Lung (tissue), 11 donors: ENCODE measurements at regions not wholly inside any gene's neighbourhood (a gene's known extent, or its start where the extent isn't known, plus 50 kb on each side); places are given as distances from the start of the nearest gene placed in this dataset.
"Not testable (repeated sequence)": the region's sequence is repeated elsewhere in the genome, so short reads cannot be mapped to it uniquely, and the experiment has no call there.

Source experiments
- ATAC-seq: fragments of 200-7000 bp; cut with Tn5 transposase; one replicate; pipeline ENCODE4 v1.9.1; 2020; ENCODE audit warnings: moderate number of reproducible peaks; ENCODE audit not compliant: insufficient read depth, low FRiP score
- DNase-seq, 3 donors: peaks; one replicate each; pipeline ENCODE4 v3.0.0-alpha.2; 2013 to 2017
- H3K27ac ChIP-seq, 2 donors: one replicate each; pipeline ENCODE4 v1.5.1; 2013; ENCODE audit warnings: mild to moderate bottlenecking in 2 of 2, moderate library complexity in 2 of 2, control low read depth in 1 of 2, inconsistent platforms in 1 of 2, low read depth in 1 of 2, low read length in 1 of 2
- H3K27me3 ChIP-seq, 3 donors: one replicate each; pipeline ENCODE4 v1.5.1; 2013; ENCODE audit warnings: low read length in 2 of 3; ENCODE audit not compliant: control insufficient read depth in 3 of 3, insufficient read depth in 3 of 3
- H3K36me3 ChIP-seq, 4 donors: one replicate each; pipeline ENCODE4 v1.5.1; 2013; ENCODE audit warnings: low read length in 4 of 4, mild to moderate bottlenecking in 1 of 4, moderate library complexity in 1 of 4; ENCODE audit not compliant: control insufficient read depth in 4 of 4, insufficient read depth in 4 of 4
- H3K4me1 ChIP-seq, 5 donors: one replicate each; pipeline ENCODE4 v1.5.1; 2013; ENCODE audit warnings: low read length in 5 of 5, mild to moderate bottlenecking in 2 of 5, moderate library complexity in 1 of 5; ENCODE audit not compliant: control insufficient read depth in 5 of 5, insufficient read depth in 5 of 5
- H3K4me3 ChIP-seq: one replicate; pipeline ENCODE4 v1.5.1; 2013; ENCODE audit warnings: mild to moderate bottlenecking, control low read depth, moderate library complexity
- H3K9ac ChIP-seq, 2 donors: one replicate each; pipeline ENCODE4 v1.5.1; 2013; ENCODE audit warnings: low read length in 2 of 2, control low read depth in 1 of 2; ENCODE audit not compliant: insufficient read depth in 1 of 2
- H3K9me3 ChIP-seq, 4 donors: one replicate each; pipeline ENCODE4 v1.5.1; 2013; ENCODE audit warnings: low read length in 3 of 4, mild to moderate bottlenecking in 1 of 4, moderate library complexity in 1 of 4; ENCODE audit not compliant: control insufficient read depth in 4 of 4, insufficient read depth in 3 of 4
- CTCF ChIP-seq: IDR thresholded peaks from 2 replicates; pipeline ENCODE4 v1.5.1; 2012; ENCODE audit warnings: mild to moderate bottlenecking; ENCODE audit errors: control extremely low read depth, extremely low read depth
- WGBS, 2 donors: extraction: QIAGEN DNeasy Blood & Tissue Kit; methylation state at CpG; one replicate each; pipeline ENCODE4 v1.1.7; 2013; 5-methylcytosine and 5-hydroxymethylcytosine counted together
- donor health status: control.
- donor health status: control.
- donor health status: Bipolar disorder and iron deficiency.
- donor health status: healthy.
- donor health status: DM: yes; HTN: yes; CAD: no.

GRCh38 chr15:87477737-87478686 is 778.5 kb downstream of the NTRK3 start:
- no peak for ATAC-seq
- Histone ChIP-seq H3K36me3 (no peaks in the 10 kb centered on the region), H3K9ac (peak overlapping the region in 1 of 2 donors; percentile 34), H3K27me3 (no peaks in the 10 kb centered on the region), H3K27ac (no peak overlapping the region), H3K4me3 (no peak overlapping the region), H3K9me3 (peaks cover 0 to 2% (median 0%) of the 10 kb centered on the region in 4 donors), H3K4me1 (peaks cover 0 to 4% (median 0%) of the 10 kb centered on the region in 5 donors)
- 27 to 42% methylated on average over 8 of the region's 8 CpGs for WGBS, 2 donors
- no peak for TF ChIP-seq CTCF
- peak; percentile 65 to 88 (median 83) for DNase-seq

- no peak for TF ChIP-seq CTCF
- no peak for DNase-seq
- no peak overlapping the region for H3K27ac ChIP-seq
- no peak overlapping the region for H3K9ac ChIP-seq
- no peak for ATAC-seq
- no peaks in the 10 kb centered on the region for H3K36me3 ChIP-seq
- WGBS, 2 donors, result 93 to 97% methylated on average over 1 of the region's 1 CpG
- no peak overlapping the region for H3K4me3 ChIP-seq
- peaks cover 0 to 4% (median 0%) of the 10 kb centered on the region in 5 donors for H3K4me1 ChIP-seq
- H3K27me3 ChIP-seq, result no peaks in the 10 kb centered on the region
- H3K9me3 ChIP-seq, result peaks cover 0 to under 1% (median 0%) of the 10 kb centered on the region in 4 donors
These were observed 779.5 kb downstream of the NTRK3 start for GRCh38 chr15:87477026-87477425.

GRCh38 chr15:87470923-87471322 is 785.6 kb downstream of the NTRK3 start:
- H3K27ac ChIP-seq, result no peak overlapping the region
- H3K27me3 ChIP-seq, result no peaks in the 10 kb centered on the region
- no peak for TF ChIP-seq CTCF
- no peak overlapping the region for H3K4me3 ChIP-seq
- H3K9ac ChIP-seq, result no peak overlapping the region
- H3K36me3 ChIP-seq, result no peaks in the 10 kb centered on the region
- H3K9me3 ChIP-seq, result no peaks in the 10 kb centered on the region
- 36 to 69% methylated on average over 2 of the region's 2 CpGs for WGBS, 2 donors
- DNase-seq, result peak in 1 of 3 donors; percentile 8
- no peak for ATAC-seq
- no peaks in the 10 kb centered on the region for H3K4me1 ChIP-seq

- WGBS, 2 donors, result 60 to 76% methylated on average over 7 of the region's 7 CpGs
- DNase-seq, result peak in 1 of 3 donors; percentile 5
- not testable (repeated sequence) for H3K27ac ChIP-seq, H3K4me3 ChIP-seq, H3K9ac ChIP-seq, H3K4me1 ChIP-seq, H3K9me3 ChIP-seq, H3K36me3 ChIP-seq, H3K27me3 ChIP-seq, ATAC-seq
These were observed 792.6 kb downstream of the NTRK3 start for GRCh38 chr15:87463956-87464355.
